GM13976 (cell line): ENCODE measurements at regions not wholly inside any gene's neighbourhood (a gene's known extent, or its start where the extent isn't known, plus 50 kb on each side); places are given as distances from the start of the nearest gene placed in this dataset.
"Not testable (repeated sequence)": the region's sequence is repeated elsewhere in the genome, so short reads cannot be mapped to it uniquely, and the experiment has no call there.

Experiments used
- DNase-seq: peaks from one replicate; pipeline ENCODE4 v3.0.0; 2012; ENCODE audit warnings: low spot score
- in situ Hi-C: fragments of 300-500 bp; cut with MboI; formaldehyde crosslinking; loops from one replicate; pipeline ENCODE4 v1.12.0; 2022; ENCODE audit warnings: low sequenced_read_pairs, mixed read lengths, inconsistent platforms; ENCODE audit not compliant: unreplicated experiment
- TF ChIP-seq, protein P1 (sequence below): IDR thresholded peaks from 2 replicates; pipeline ENCODE4 v1.5.1; 2012; ENCODE audit warnings: borderline replicate concordance, mild to moderate bottlenecking; ENCODE audit not compliant: insufficient read depth; ENCODE audit errors: extremely low read depth, missing control alignments, control extremely low read depth

DNA sequence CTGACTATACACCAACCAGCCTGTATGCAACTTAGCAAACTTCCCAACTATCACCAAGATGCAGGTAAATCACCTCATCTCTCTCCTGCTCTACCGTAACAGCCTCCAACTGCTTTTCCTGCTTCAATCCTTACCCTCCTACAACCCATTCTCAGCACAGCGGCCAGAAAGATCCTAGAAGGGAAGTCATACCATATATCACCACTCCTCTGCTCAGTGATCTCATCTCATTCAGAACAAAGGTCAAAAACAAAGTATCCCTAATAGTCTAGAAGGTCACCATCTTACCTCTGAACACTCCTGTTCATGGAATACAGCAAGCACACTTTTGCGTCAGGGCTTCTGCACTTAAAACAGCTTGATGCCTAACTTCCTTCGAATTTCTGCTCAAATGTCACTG lies 62.2 kb upstream of the RNF38 start:
- in situ Hi-C loops: loop anchor here (10.0 kb wide), 1 partner anchor 93 kb away; no protein-coding TSS in a partner anchor
- TF ChIP-seq, protein P1, sequence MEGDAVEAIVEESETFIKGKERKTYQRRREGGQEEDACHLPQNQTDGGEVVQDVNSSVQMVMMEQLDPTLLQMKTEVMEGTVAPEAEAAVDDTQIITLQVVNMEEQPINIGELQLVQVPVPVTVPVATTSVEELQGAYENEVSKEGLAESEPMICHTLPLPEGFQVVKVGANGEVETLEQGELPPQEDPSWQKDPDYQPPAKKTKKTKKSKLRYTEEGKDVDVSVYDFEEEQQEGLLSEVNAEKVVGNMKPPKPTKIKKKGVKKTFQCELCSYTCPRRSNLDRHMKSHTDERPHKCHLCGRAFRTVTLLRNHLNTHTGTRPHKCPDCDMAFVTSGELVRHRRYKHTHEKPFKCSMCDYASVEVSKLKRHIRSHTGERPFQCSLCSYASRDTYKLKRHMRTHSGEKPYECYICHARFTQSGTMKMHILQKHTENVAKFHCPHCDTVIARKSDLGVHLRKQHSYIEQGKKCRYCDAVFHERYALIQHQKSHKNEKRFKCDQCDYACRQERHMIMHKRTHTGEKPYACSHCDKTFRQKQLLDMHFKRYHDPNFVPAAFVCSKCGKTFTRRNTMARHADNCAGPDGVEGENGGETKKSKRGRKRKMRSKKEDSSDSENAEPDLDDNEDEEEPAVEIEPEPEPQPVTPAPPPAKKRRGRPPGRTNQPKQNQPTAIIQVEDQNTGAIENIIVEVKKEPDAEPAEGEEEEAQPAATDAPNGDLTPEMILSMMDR: no peak
- no peak for DNase-seq

DNA sequence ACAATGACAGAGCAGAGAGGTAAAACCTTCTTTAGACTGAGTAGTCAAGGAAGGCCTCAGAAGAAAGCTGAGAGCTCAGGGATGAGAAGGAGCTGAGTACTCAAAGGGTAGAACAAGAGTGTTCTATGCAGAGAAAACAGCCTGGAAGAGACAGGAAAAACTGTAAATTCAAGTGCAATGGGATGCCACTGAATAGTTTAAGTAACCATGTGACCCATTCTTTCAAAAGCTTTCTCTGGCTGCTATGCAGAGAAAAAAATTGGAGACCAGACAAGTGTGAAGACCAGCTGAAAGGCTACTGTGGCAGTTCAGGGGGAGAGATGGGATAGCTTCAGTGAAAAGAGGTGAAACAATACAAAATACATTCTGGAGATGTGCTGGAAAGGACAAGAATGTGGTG lies 61.3 kb upstream of the RNF38 start:
- in situ Hi-C loops: loop anchor here (10.0 kb wide), 1 partner anchor 93 kb away; no protein-coding TSS in a partner anchor
- TF ChIP-seq, protein P1: no peak

DNA sequence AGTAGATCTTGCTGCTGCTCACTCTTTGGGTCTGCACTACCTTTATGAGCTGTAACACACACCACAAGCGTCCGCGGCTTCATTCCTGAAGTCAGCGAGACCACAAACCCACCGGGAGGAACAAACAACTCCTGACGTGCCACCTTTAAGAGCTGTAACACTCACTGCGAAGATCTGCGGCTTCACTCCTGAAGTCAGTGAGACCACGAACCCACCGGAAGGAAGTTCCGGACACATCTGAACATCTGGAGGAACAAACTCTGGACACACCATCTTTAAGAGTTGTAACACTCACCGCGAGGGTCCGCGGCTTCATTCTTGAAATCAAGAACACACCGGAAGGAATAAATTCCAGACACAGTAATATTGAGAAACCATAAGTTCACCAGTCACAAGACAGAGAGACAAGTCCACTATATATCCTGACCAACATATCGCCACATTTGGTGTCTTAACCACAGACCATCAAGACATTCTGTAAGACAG lies 58.4 kb upstream of the RNF38 start:
- DNase-seq, in situ Hi-C loops: not testable (repeated sequence)

More for the DNA sequence above, 61.3 kb upstream of the RNF38 start:
- DNase-seq: no peak

DNA sequence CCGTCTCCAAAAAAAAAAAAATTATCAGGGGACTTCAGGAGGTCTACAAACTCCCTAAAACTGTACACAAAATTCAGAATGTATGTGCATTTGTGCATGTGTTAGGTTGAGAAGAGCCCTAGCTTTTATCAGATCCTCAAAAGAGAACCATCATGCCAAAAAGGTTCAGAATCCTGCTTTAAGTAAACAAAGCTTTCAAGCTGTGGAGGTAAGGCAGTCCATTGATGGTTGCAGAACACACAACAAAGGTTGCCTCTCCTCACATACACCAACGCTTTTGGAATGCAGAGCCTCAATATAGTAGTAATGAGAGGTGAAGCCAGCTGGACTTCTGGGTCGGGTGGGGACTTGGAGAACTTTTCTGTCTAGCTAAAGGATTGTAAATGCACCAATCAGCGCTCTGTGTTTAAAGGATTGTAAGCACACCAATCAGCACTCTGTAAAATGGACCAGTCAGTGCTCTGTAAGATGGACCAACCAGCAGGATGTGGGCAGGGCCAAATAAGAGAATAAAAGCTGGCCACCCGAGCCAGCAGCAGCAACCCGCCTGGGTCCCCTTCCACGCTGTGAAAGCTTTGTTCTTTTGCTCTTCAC lies 57.9 kb upstream of the RNF38 start:
- DNase-seq: no peak
- TF ChIP-seq, protein P1: no peak
- in situ Hi-C loops: no loop called here

DNA sequence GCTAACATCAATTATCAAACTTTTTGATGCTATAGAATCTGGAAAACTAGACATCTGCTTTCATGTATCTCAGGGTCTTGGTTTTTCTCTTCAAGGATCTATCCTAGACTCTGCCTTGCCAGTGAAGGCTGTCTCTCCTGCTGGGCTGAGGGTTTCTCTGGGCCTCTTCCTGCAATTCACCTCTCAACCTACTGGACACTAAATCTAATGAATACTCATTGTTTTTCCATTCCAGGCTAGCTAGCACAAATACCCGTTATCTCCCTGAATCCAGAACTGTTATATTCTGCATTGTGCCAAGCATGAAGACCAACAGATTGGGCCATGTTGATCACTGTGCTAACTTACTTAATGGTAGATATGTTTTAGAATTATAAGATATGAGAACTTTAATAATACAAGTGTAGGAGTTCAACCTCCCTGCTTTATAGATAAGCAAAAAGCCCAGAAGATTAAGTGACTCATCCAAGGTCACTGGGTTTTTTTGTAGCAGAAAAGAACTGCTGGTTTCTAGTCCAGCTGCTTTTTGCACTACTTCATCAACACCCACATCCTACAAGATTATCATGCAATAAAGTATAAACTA lies 56.5 kb upstream of the RNF38 start:
- no peak for DNase-seq
- TF ChIP-seq, protein P1: no peak
- in situ Hi-C loops: no loop called here

DNA sequence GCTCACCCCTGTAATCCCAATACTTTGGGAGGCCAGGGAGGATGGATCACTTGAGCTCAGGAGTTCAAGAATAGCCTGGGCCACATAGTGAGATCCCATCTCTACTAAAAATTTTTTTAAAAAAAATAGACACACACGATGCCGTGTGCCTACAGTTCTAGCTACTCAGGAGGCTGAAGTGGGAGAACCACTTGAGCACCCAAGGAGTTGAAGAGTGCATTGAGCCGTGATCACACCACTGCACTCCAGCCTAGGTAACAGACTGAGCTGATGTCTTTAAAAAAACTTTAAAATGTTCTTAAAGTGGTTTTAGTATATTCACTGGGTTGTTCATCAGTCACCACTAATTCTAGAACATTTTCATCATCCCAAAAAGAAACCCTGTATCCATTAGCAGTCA lies 51.9 kb upstream of the RNF38 start:
- TF ChIP-seq, protein P1: no peak
- in situ Hi-C loops: no loop called here
- no peak for DNase-seq

DNA sequence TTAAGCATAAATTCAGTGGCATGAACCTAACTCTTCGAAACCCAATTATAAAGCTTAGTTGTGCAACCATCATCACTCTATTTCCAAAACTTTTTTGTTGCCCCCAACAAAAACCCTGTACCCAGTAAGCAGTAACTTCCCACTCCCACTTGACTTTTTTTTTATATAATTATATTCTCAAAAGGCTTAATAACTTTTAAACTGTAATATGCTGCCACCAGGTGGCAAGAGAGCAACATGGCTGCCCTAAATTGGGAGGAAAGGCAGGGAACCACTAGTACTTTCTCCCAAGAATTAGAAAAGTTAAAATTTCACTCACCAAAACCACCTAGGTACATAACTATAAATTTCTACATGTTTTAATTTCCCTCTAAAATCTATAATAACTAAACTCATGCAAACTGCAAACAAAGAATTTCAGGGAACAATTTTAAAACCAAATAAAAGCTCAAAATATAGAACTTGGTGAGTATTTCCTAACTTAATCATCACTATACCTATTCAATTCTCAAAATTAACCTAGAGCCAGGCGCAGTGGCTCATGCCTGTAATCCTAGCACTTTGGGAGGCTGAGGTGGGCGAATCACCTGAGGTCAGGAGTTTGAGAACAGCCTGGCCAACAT lies 50.2 kb upstream of the RNF38 start:
- in situ Hi-C loops: no loop called here
- DNase-seq: peak; percentile 34

More for the DNA sequence above, 50.2 kb upstream of the RNF38 start:
- TF ChIP-seq, protein P1: peak; percentile 44
